HEK293T (cell line): ENCODE measurements at regions not wholly inside any gene's neighbourhood (a gene's known extent, or its start where the extent isn't known, plus 50 kb on each side); places are given as distances from the start of the nearest gene placed in this dataset.

ENCODE experiments used
- CTCF ChIA-PET: fragments of 350-600 bp; formaldehyde crosslinking; extraction: SDS; loops from one replicate; lab custom pipeline; 2021; ENCODE audit warnings: antibody characterized with exemption, inconsistent platforms; lab: Yijun Ruan, JAX
- POLR2A ChIA-PET: fragments of 350-600 bp; formaldehyde crosslinking; extraction: SDS; loops from one replicate; lab custom pipeline; 2020; ENCODE audit warnings: antibody characterized with exemption, inconsistent platforms; lab: Yijun Ruan, JAX
- DNase-seq: peaks from one replicate; pipeline ENCODE4 v3.0.0; 2012; ENCODE audit warnings: mixed read lengths; ENCODE audit errors: extremely low spot score
- ARNT ChIP-seq: fragments of 450-650 bp; IDR thresholded peaks from 2 replicates; pipeline ENCODE4 v1.6.1; 2017; ENCODE audit warnings: mild to moderate bottlenecking
- BHLHE40 ChIP-seq: fragments of 450-650 bp; IDR thresholded peaks from 2 replicates; pipeline ENCODE4 v1.6.1; 2016; ENCODE audit warnings: mild to moderate bottlenecking, moderate library complexity, borderline replicate concordance
- CTBP1 ChIP-seq: fragments of 450-650 bp; IDR thresholded peaks from 2 replicates; pipeline ENCODE4 v1.6.1; 2016; ENCODE audit warnings: borderline replicate concordance
- ELF4 ChIP-seq: fragments of 450-650 bp; IDR thresholded peaks from 2 replicates; pipeline ENCODE4 v1.6.1; 2017; ENCODE audit warnings: antibody characterized with exemption
- FOXA1 ChIP-seq: fragments of 450-650 bp; IDR thresholded peaks from 2 replicates; pipeline ENCODE4 v1.6.1; 2016; ENCODE audit warnings: mild to moderate bottlenecking
- FOXK2 ChIP-seq: fragments of 450-650 bp; IDR thresholded peaks from 2 replicates; pipeline ENCODE4 v1.6.1; 2016; ENCODE audit warnings: mild to moderate bottlenecking
- FOXM1 ChIP-seq: fragments of 450-650 bp; IDR thresholded peaks from 2 replicates; pipeline ENCODE4 v1.6.1; 2017; ENCODE audit warnings: mild to moderate bottlenecking, borderline replicate concordance
- HDGF ChIP-seq: fragments of 450-650 bp; IDR thresholded peaks from 2 replicates; pipeline ENCODE4 v1.6.1; 2017; ENCODE audit warnings: antibody characterized with exemption, borderline replicate concordance
- L3MBTL2 ChIP-seq: fragments of 450-650 bp; conservative IDR thresholded peaks from 2 replicates; pipeline ENCODE4 v1.6.1; 2016; ENCODE audit warnings: mild to moderate bottlenecking
- LEF1 ChIP-seq: fragments of 450-650 bp; IDR thresholded peaks from 2 replicates; pipeline ENCODE4 v1.6.1; 2017; ENCODE audit warnings: mild to moderate bottlenecking, borderline replicate concordance
- NFRKB ChIP-seq: fragments of 450-650 bp; IDR thresholded peaks from 2 replicates; pipeline ENCODE4 v1.6.1; 2016; ENCODE audit warnings: mild to moderate bottlenecking, moderate library complexity
- SP1 ChIP-seq: fragments of 450-650 bp; IDR thresholded peaks from 2 replicates; pipeline ENCODE4 v1.6.1; 2017
- SUZ12 ChIP-seq: fragments of 450-650 bp; IDR thresholded peaks from 2 replicates; pipeline ENCODE4 v1.6.1; 2016; ENCODE audit warnings: mild to moderate bottlenecking
- TARDBP ChIP-seq: fragments of 450-650 bp; IDR thresholded peaks from 2 replicates; pipeline ENCODE4 v1.6.1; 2016
- ZNF384 ChIP-seq: fragments of 450-650 bp; IDR thresholded peaks from 2 replicates; pipeline ENCODE4 v1.6.1; 2016
- TF ChIP-seq, protein P1 (sequence below): fragments of 450-650 bp; IDR thresholded peaks from 2 replicates; pipeline ENCODE4 v1.6.1; 2016

DNA sequence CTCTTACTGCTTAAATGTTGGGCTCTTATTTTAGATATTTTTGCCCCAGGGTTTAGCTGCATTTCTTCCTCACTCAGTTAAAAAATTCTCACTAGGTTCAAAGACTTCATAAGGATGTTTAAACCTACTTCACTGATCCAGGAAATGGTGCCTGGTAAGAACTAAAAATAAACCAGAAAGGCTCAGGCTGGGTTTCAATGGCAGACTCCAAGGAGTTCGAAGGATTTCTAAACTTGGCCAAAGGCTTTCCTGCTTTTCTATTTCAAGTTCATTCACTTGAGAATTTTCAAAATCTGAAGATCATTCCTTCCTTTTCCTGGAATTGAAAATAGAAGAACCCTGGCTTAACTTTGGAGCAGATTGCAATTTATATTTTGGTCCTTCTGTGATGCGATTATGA is 193.0 kb upstream of the MAP1B start:
- no peak for DNase-seq
- CTCF ChIA-PET, result no interaction called here
- TF ChIP-seq FOXA1, result no peak
- TF ChIP-seq CTBP1, result no peak
- no peak for TF ChIP-seq HDGF
- no peak for TF ChIP-seq L3MBTL2
- no peak for TF ChIP-seq SP1
- no peak for TF ChIP-seq LEF1
- TF ChIP-seq FOXM1, result no peak
- TF ChIP-seq, protein P1, sequence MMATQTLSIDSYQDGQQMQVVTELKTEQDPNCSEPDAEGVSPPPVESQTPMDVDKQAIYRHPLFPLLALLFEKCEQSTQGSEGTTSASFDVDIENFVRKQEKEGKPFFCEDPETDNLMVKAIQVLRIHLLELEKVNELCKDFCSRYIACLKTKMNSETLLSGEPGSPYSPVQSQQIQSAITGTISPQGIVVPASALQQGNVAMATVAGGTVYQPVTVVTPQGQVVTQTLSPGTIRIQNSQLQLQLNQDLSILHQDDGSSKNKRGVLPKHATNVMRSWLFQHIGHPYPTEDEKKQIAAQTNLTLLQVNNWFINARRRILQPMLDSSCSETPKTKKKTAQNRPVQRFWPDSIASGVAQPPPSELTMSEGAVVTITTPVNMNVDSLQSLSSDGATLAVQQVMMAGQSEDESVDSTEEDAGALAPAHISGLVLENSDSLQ, result no peak
- TF ChIP-seq ELF4, result no peak
- TF ChIP-seq SUZ12, result no peak
- no peak for TF ChIP-seq ZNF384
- POLR2A ChIA-PET, result no interaction called here

DNA sequence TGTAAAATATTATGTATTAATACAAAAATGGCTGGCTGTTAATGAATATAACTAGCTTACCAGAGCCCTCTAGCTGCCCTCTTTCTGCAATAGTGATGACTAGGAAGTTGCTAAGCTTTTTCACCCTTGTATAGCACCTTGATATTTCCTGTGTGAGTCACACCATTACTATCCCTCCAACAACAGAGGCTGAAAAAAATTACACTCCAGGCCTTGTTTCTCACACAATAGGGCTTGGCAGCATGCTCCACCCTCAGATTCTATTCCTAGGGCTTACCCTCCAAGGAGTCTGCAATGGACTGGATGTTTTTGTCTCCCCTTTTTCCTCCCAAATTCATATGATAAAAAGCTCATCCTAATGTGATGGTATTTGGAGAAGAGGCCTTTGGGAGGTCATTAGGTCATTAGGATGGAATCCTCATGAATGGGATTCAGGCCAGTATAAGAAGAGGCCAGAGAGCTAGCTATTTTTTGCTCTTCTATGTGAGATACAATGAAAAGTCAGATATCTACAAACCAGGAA is 184.6 kb upstream of the MAP1B start:
- TF ChIP-seq SUZ12 (no peak), ARNT (no peak), FOXA1 (no peak)
- ChIA-PET POLR2A (no interaction called here), CTCF (interaction anchor here (1.0 kb wide), 1 partner anchor 16 kb away, joined by 4 read pairs; no protein-coding TSS in a partner anchor)
- DNase-seq, result no peak

DNA sequence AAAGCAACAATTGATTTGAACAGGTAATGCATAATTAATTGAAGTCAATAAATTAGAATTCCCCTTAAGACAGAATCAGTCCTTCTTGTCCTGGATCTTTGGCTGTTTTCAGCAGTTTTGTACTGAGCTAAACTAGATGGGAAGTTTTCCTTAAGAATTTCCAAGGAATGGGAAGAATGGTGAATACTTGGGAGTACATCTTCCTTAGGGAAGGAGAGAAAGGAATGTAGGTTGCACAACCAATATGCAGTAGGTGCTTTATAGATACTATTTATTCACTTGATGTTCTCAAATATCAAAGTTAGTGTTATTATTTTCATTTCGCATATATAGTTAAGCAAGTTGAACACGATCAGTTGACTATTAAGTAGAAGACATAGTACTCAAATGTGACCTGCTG is 183.5 kb upstream of the MAP1B start:
- POLR2A ChIA-PET, result no interaction called here
- no peak for DNase-seq
- CTCF ChIA-PET, result interaction anchor here (1.0 kb wide), 1 partner anchor 17 kb away, joined by 4 read pairs; no protein-coding TSS in a partner anchor
- no peak for TF ChIP-seq LEF1
- TF ChIP-seq, protein P1, result no peak
- TF ChIP-seq ZNF384, result no peak
- TF ChIP-seq CTBP1, result no peak
- TF ChIP-seq SUZ12, result no peak
- TF ChIP-seq ELF4, result no peak
- TF ChIP-seq FOXM1, result no peak
- no peak for TF ChIP-seq TARDBP
- no peak for TF ChIP-seq HDGF
- no peak for TF ChIP-seq ARNT
- TF ChIP-seq L3MBTL2, result no peak
- TF ChIP-seq NFRKB, result no peak
- no peak for TF ChIP-seq FOXK2
- TF ChIP-seq SP1, result no peak
- TF ChIP-seq FOXA1, result no peak
- TF ChIP-seq BHLHE40, result no peak

DNA sequence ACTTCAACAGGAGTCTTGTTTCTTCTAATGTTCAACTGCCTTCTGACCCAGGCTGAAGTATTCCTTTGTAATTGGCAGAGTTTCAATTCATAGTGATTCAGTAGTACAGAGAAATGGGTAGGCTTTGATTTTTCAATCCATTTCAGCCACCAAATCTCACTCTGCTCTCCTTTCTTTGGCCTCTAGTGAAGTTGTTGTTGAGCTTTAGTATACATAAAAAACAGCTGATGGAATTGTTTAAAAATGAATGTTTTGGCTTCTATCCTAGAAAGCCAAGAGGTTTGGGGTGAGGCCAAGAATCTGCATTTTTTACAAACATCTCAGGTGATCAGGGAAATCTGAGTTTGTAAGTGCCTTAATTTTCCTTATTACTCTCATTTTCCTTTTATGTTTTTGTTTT is 182.9 kb upstream of the MAP1B start:
- ChIA-PET CTCF (no interaction called here), POLR2A (no interaction called here)
- no peak for DNase-seq
- TF ChIP-seq BHLHE40, result no peak
- TF ChIP-seq, protein P1, result no peak
- no peak for TF ChIP-seq FOXM1
- TF ChIP-seq NFRKB, result no peak
- TF ChIP-seq SP1, result no peak
- no peak for TF ChIP-seq HDGF
- no peak for TF ChIP-seq ELF4

DNA sequence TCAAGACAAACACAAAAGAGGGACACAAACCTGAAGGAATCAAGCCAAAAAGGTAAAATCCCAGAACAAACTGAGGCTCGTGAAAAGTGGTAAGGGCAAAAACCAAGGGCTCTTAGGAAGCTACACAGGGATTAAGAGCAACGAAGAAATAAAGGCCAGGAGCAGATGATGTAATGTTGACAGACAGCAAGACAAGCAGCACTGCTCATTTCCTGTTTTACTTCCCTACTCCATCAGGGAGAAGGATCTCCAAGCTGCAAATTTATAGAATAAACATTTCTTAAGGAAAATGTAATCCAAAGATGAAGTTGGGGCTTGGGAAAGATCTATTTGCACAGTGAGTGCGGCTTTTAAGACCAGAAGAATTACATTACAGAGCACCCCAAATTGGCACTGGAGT is 182.3 kb upstream of the MAP1B start:
- POLR2A ChIA-PET, result no interaction called here
- TF ChIP-seq, protein P1, result no peak
- TF ChIP-seq TARDBP (no peak), FOXA1 (no peak), SP1 (no peak), FOXK2 (no peak), ZNF384 (no peak), FOXM1 (no peak), HDGF (no peak), SUZ12 (no peak), CTBP1 (no peak), L3MBTL2 (no peak), ELF4 (no peak), LEF1 (no peak), ARNT (no peak), BHLHE40 (no peak), NFRKB (no peak)
- CTCF ChIA-PET, result no interaction called here
- no peak for DNase-seq

DNA sequence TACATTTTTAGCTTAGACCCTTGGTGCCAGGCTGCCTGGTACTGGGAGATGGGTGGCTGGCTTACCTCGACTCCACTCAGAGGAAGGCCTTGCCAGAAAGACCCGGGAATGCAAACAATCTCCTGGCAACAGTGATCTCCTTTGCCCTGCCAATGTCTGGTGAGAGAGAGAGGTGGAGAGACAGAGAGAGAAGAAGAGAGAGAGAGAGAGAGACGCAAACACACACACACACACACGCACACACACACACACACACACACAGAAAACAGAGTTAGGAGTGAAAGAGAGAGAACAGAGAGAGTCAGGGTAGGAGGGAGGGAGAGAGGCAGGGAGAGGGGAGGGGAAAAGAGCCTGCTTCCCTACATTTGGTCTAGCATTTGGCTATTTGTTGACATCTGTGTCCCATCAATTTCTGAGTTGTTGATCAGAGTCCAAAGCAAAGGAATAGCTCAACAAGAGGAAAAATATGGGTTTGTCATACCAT is 181.6 kb upstream of the MAP1B start:
- no peak for DNase-seq
- TF ChIP-seq TARDBP (no peak), SUZ12 (no peak), FOXA1 (no peak), FOXK2 (no peak), HDGF (no peak), FOXM1 (no peak), LEF1 (no peak), ELF4 (no peak), L3MBTL2 (no peak), ARNT (no peak), SP1 (no peak), NFRKB (no peak), BHLHE40 (no peak), CTBP1 (no peak), ZNF384 (no peak)
- TF ChIP-seq, protein P1, result no peak
- ChIA-PET CTCF (no interaction called here), POLR2A (no interaction called here)
